ENCODE measurements at regions not wholly inside any gene's neighbourhood (a gene's known extent, or its start where the extent isn't known, plus 50 kb on each side); places are given as distances from the start of the nearest gene placed in this dataset.

- TF ChIP-seq EP300 (conservative IDR thresholded peaks at IDR 0.05; ENCODE audit: poor library complexity, severe bottlenecking) (no peak), CTCF (IDR thresholded peaks at IDR 0.05; ENCODE audit: poor library complexity, severe bottlenecking) (no peak), SMC3 (conservative IDR thresholded peaks at IDR 0.05; ENCODE audit: poor library complexity) (no peak), EZH2 (IDR thresholded peaks at IDR 0.05; ENCODE audit: borderline replicate concordance, insufficient read depth, low read length, poor library complexity, severe bottlenecking) (no peak), TAF1 (IDR thresholded peaks at IDR 0.05; ENCODE audit: low read depth) (no peak), POLR2AphosphoS5 (IDR thresholded peaks at IDR 0.05) (no peak), RAD21 (conservative IDR thresholded peaks at IDR 0.05) (no peak), REST (IDR thresholded peaks at IDR 0.05; ENCODE audit: borderline replicate concordance) (no peak), MXI1 (conservative IDR thresholded peaks at IDR 0.05; ENCODE audit: poor library complexity, severe bottlenecking) (no peak)
These were observed 158.7 kb upstream of the APCDD1 start for GRCh38 chr18:10295751-10296150.
